ENCODE measurements at regions not wholly inside any gene's neighbourhood (a gene's known extent, or its start where the extent isn't known, plus 50 kb on each side); places are given as distances from the start of the nearest gene placed in this dataset.
"Not testable (repeated sequence)": the region's sequence is repeated elsewhere in the genome, so short reads cannot be mapped to it uniquely, and the experiment has no call there.

- intact Hi-C loops (cut with DNase I); H3K36me3 ChIP-seq; H3K4me1 ChIP-seq; DNase-seq; H3K27ac ChIP-seq; H3K9me3 ChIP-seq; H3K27me3 ChIP-seq (ENCODE audit: low read depth); ATAC-seq; H3K4me3 ChIP-seq: not testable (repeated sequence)
Observed at GRCh38 chr17:18546514-18547398, 70.2 kb downstream of the LGALS9C start.

DNA sequence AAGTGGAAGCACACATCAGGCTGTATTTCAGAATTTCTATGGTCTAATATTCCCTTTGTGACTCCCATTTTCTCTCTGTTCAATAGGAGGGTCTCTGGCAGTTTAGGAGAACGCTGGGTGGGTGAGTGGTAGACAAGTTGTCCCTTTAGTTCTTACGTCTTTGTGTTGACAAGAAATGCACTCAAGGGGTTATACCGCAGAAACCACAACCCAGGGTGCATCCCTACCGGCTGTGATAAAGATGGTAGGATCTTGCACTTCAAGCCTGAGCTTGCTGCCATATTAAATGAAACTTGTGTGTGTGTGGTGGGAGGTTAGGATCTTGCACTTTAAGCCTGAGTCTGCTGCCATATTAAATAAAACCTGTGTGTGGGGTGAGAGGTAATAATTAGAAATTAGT, 80.5 kb downstream of the LGALS9C start:
- H3K36me3 ChIP-seq; H3K4me3 ChIP-seq; H3K9me3 ChIP-seq; ATAC-seq; H3K27ac ChIP-seq; H3K4me1 ChIP-seq; intact Hi-C loops (cut with DNase I); H3K27me3 ChIP-seq (ENCODE audit: low read depth); DNase-seq: not testable (repeated sequence)

DNA sequence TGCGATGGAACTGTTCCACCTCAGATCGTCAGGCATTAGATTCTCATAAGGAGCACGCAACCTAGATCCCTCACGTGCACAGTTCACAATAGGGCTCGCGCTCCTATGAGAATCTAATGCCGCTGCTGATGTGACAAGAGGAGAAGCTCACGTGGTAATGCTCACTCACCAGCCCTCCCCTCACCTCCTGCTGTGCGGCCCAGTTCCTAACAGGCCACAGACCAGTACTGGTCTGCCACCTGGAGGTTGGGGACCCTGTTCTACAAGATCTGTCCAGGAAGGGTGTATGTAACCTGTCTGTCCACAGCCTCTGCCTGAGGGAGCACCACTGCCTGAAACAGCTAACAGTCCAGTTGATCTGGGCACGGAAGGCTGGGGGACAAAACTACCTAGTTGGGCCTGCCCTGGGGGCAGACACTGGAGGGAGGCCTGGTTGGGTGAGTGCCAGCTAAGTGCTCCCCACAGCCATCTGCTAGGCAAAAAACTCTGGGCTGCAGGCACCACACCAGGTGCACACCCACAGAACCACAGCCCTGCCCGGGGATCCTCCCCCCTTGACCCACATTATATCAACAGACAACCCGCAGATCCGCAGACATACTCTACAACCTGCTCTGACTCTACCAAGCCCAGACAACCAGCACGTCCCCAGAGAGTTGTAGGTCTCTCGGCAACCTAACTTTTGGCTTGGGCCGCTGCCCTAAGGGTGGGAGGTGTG, 80.7 kb downstream of the TBC1D28 start:
- intact Hi-C loops (cut with DNase I); H3K9me3 ChIP-seq; H3K36me3 ChIP-seq; H3K4me3 ChIP-seq; H3K27ac ChIP-seq; DNase-seq; H3K4me1 ChIP-seq; H3K27me3 ChIP-seq (ENCODE audit: low read depth): not testable (repeated sequence)
- peak; percentile 70 to 82 for ATAC-seq

GRCh38 chr17:18564099-18564448, 80.1 kb downstream of the TBC1D28 start:
- H3K4me3 ChIP-seq; H3K36me3 ChIP-seq; intact Hi-C loops (cut with DNase I); DNase-seq; H3K9me3 ChIP-seq; H3K4me1 ChIP-seq; H3K27me3 ChIP-seq (ENCODE audit: low read depth); H3K27ac ChIP-seq: not testable (repeated sequence)
- TF ChIP-seq, protein P1, sequence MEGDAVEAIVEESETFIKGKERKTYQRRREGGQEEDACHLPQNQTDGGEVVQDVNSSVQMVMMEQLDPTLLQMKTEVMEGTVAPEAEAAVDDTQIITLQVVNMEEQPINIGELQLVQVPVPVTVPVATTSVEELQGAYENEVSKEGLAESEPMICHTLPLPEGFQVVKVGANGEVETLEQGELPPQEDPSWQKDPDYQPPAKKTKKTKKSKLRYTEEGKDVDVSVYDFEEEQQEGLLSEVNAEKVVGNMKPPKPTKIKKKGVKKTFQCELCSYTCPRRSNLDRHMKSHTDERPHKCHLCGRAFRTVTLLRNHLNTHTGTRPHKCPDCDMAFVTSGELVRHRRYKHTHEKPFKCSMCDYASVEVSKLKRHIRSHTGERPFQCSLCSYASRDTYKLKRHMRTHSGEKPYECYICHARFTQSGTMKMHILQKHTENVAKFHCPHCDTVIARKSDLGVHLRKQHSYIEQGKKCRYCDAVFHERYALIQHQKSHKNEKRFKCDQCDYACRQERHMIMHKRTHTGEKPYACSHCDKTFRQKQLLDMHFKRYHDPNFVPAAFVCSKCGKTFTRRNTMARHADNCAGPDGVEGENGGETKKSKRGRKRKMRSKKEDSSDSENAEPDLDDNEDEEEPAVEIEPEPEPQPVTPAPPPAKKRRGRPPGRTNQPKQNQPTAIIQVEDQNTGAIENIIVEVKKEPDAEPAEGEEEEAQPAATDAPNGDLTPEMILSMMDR (IDR thresholded peaks at IDR 0.05), result peak; percentile 47
- ATAC-seq, result peak; percentile 88 to 90

DNA sequence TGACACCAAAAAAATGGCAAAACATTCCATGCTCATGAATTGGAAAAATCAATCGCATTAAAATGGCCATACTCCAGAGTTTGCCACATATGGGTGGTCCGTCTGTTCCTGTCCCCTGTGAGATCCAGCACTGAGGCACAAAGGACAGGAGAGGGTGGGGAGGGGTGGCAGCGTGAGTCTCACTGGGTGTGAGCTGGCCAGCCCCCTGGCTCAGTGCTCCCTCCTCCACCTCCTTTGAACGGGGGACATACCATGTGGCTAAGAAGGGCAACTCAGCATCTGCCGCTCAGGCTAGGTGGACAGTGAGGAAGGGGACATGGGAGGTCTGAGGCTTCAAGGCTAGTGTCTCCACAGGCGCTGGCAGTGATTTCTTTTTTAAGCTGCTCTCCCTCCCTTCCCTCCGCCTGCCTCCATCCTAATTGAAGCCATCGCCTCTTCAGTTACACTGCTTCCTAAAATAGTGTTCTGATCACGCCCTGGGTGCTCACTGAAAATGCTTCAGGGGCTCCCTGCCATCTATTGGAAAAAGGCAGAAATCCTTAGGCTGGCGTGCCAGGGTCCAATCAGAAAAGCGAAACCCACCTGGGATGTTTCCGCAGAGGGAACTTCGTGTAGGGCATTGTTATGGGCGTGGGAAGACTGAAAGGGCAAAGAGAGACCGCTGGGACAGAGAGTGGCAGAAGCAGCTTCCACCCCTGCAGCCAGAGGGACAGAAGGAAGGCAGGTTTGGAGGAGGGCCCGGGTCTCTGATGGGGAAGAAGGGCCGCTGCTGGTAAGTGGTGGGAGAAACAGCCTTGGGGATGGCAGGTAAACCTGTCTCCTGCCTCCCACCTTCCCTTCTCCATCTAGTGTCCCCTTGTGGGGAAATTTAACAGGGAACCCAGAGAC, 75.8 kb downstream of the TBC1D28 start:
- H3K9me3 ChIP-seq; H3K36me3 ChIP-seq; H3K27me3 ChIP-seq (ENCODE audit: low read depth); intact Hi-C loops (cut with DNase I); H3K4me1 ChIP-seq; H3K4me3 ChIP-seq; ATAC-seq; H3K27ac ChIP-seq; DNase-seq: not testable (repeated sequence)

DNA sequence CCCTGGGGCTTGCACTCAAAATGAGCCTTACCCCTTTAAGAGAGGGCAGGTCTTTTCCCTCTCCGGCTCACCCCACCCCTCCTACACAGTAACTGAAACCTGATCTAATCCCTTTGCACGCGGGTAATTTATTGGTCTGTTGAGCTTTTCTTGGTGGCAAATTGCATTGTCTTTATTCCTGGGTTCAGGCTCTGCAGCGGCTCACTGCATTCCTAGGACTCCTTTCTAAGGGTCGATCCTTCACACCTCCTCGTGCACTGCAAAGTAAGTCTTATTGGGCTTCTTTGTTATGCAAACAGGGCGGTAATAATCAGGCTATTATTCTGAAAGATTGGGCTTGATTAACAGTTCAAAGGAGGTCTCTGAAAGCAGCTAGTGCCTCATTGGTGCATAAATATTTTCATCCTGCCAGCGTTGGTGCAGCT, 74.7 kb downstream of the TBC1D28 start:
- intact Hi-C loops (cut with DNase I); H3K27me3 ChIP-seq (ENCODE audit: low read depth); H3K36me3 ChIP-seq; H3K9me3 ChIP-seq; DNase-seq; H3K27ac ChIP-seq; H3K4me1 ChIP-seq: not testable (repeated sequence)
- H3K4me3 ChIP-seq, result peak overlapping the region; percentile 31
- ATAC-seq, result peak; percentile 92 to 93

DNA sequence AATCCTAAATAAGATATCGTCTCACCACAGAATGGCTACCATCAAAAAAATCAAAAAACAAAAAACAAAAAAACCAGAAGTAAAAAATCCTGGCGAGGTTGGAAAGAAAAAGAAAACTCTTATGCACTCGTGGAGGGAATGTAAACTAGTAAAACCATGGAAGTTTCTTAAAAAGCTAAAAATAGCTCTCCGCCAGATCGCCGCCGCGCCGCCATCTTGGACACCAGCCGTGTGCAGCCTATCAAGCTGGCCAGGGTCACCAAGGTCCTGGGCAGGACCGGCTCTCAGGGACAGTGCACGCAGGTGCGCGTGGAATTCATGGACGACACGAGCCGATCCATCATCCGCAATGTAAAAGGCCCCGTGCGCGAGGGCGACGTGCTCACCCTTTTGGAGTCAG, 71.7 kb downstream of the TBC1D28 start:
- H3K27ac ChIP-seq; DNase-seq; H3K4me3 ChIP-seq; H3K27me3 ChIP-seq (ENCODE audit: low read depth); H3K9me3 ChIP-seq; H3K36me3 ChIP-seq; intact Hi-C loops (cut with DNase I); H3K4me1 ChIP-seq; ATAC-seq: not testable (repeated sequence)

- H3K27me3 ChIP-seq (ENCODE audit: low read depth); H3K36me3 ChIP-seq; intact Hi-C loops (cut with DNase I); H3K4me1 ChIP-seq; H3K27ac ChIP-seq; ATAC-seq; DNase-seq; H3K4me3 ChIP-seq; H3K9me3 ChIP-seq: not testable (repeated sequence)
Observed at GRCh38 chr17:18574137-18574536, 70.1 kb downstream of the TBC1D28 start.
